Astrocyte of the spinal cord (primary cell): ENCODE measurements at regions not wholly inside any gene's neighbourhood (a gene's known extent, or its start where the extent isn't known, plus 50 kb on each side); places are given as distances from the start of the nearest gene placed in this dataset.

ENCODE experiments used
- DNase-seq: peaks from one replicate; pipeline ENCODE4 v3.0.0; 2011; ENCODE audit warnings: low read depth, low spot score
- H3K4me3 ChIP-seq: 2 replicates; pipeline ENCODE4 v1.5.1; 2011; ENCODE audit warnings: low read depth, mild to moderate bottlenecking, low read length, moderate library complexity
- CTCF ChIP-seq: IDR thresholded peaks from 2 replicates; pipeline ENCODE4 v1.5.1; 2012; ENCODE audit warnings: low read depth, mild to moderate bottlenecking, low read length, inconsistent platforms
- in situ Hi-C: cut with HindIII; loops from 2 replicates; pipeline ENCODE4 v1.10.0; 2017; ENCODE audit warnings: low sequenced_read_pairs

- in situ Hi-C loops, result no loop called here
Observed at GRCh38 chr5:56683281-56683680, 132.1 kb upstream of the MAP3K1 start.

GRCh38 chr5:56681346-56681745 lies 134.0 kb upstream of the MAP3K1 start:
- peak; percentile 75 for DNase-seq
- no peak overlapping the region for H3K4me3 ChIP-seq
- no peak for TF ChIP-seq CTCF
- in situ Hi-C loops, result no loop called here

More at GRCh38 chr5:56683281-56683680, 132.1 kb upstream of the MAP3K1 start:
- no peak overlapping the region for H3K4me3 ChIP-seq
- DNase-seq, result no peak
- no peak for TF ChIP-seq CTCF

- in situ Hi-C loops, result no loop called here
- DNase-seq, result no peak
- no peak overlapping the region for H3K4me3 ChIP-seq
- no peak for TF ChIP-seq CTCF
Observed at GRCh38 chr5:56680731-56681130, 134.6 kb upstream of the MAP3K1 start.

- TF ChIP-seq CTCF, result no peak
- H3K4me3 ChIP-seq, result no peak overlapping the region
- in situ Hi-C loops, result no loop called here
- no peak for DNase-seq
Observed at GRCh38 chr5:56677690-56678305, 137.6 kb upstream of the MAP3K1 start.

- TF ChIP-seq CTCF, result no peak
- H3K4me3 ChIP-seq, result no peak overlapping the region
- in situ Hi-C loops, result no loop called here
- no peak for DNase-seq
Observed at GRCh38 chr5:56676091-56676768, 139.1 kb upstream of the MAP3K1 start.

GRCh38 chr5:56674441-56674840 lies 140.9 kb upstream of the MAP3K1 start:
- TF ChIP-seq CTCF, result no peak
- no peak for DNase-seq
- no peak overlapping the region for H3K4me3 ChIP-seq
- in situ Hi-C loops, result no loop called here
